Naive B cell (primary cell): ENCODE measurements at regions not wholly inside any gene's neighbourhood (a gene's known extent, or its start where the extent isn't known, plus 50 kb on each side); places are given as distances from the start of the nearest gene placed in this dataset.

ENCODE experiments used
- ATAC-seq, 2 donors: fragments of 150-1000 bp; cut with Tn5 transposase; 2 replicates each; pipeline ENCODE4 v1.10.0; 2021; ENCODE audit warnings: low read depth in 2 of 2, mild to moderate bottlenecking in 2 of 2, moderate library complexity in 2 of 2
- DNase-seq: peaks from one replicate; pipeline ENCODE4 v3.0.0; 2022
- H3K27ac Mint-ChIP-seq, 6 donors: one replicate each; pipeline ENCODE4 v1.8.0; 2020 to 2022; ENCODE audit warnings: mild to moderate bottlenecking in 6 of 6, mixed read lengths in 6 of 6, moderate library complexity in 5 of 6, inconsistent platforms in 2 of 6
- H3K27me3 Mint-ChIP-seq, 3 donors: one replicate each; pipeline ENCODE4 v1.8.0; 2021 to 2022; ENCODE audit warnings: mixed read lengths in 3 of 3, mild to moderate bottlenecking in 1 of 3
- H3K36me3 Mint-ChIP-seq, 2 donors: one replicate each; pipeline ENCODE4 v1.8.0; 2020 to 2022; ENCODE audit warnings: mixed read lengths in 2 of 2, inconsistent platforms in 1 of 2, mild to moderate bottlenecking in 1 of 2
- H3K4me1 Mint-ChIP-seq, 3 donors: one replicate each; pipeline ENCODE4 v1.8.0; 2020 to 2022; ENCODE audit warnings: mixed read lengths in 3 of 3, inconsistent platforms in 1 of 3, mild to moderate bottlenecking in 1 of 3, moderate library complexity in 1 of 3
- H3K4me3 Mint-ChIP-seq, 8 donors: one replicate each; pipeline ENCODE4 v1.8.0; 2020 to 2022; ENCODE audit warnings: mild to moderate bottlenecking in 8 of 8, mixed read lengths in 8 of 8, moderate library complexity in 8 of 8, inconsistent platforms in 2 of 8
- H3K9me3 Mint-ChIP-seq, 7 donors: one replicate each; pipeline ENCODE4 v1.8.0; 2020 to 2022; ENCODE audit warnings: mixed read lengths in 7 of 7, mild to moderate bottlenecking in 5 of 7, inconsistent platforms in 2 of 7, moderate library complexity in 1 of 7

DNA sequence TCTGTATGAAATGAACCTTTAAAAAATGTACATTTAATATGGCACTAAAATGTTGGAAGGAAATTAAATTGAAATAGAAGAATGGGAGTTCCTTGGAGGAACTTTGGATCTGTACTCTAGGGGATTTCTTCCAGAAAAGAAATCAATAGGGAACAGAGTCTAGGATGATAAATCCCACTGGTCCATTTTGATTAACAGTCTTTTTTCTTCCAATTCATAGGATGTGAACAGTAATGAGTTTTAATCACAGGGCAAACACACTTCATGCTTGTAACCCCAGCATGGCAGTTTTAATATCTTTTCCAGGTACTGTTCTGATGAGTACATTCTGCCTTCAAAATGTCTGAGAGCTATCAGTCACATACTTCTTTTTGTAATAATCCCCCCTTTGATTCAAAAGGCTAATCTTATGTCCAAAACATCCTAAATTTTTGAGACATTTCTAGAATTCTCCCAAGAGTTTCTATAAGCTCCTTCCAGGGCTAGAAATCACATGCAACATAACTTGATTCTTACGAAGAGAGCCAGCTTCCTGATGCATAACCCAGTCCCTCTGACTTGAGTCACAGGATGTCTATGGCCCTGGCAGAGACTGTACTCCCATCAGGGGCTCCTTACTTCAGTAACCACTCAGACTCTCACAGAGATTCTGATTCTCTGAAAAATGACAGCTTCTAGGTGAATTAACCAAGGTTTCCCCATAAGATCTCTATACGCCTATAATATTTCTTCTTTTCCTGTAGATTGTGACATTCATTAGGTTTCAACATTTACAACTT lies 112.9 kb downstream of the SLC36A4 start:
- Mint-ChIP-seq H3K9me3 (no peaks in the 10 kb centered on the region), H3K4me3 (no peak overlapping the region), H3K27me3 (peaks cover 0 to 10% (median 0%) of the 10 kb centered on the region in 3 donors), H3K27ac (no peak overlapping the region), H3K36me3 (no peaks in the 10 kb centered on the region), H3K4me1 (no peaks in the 10 kb centered on the region)
- ATAC-seq (no peak), DNase-seq (no peak)

GRCh38 chr11:93089474-93090102 lies 108.2 kb downstream of the SLC36A4 start:
- peaks cover 0 to 4% (median 0%) of the 10 kb centered on the region in 3 donors for H3K27me3 Mint-ChIP-seq
- ATAC-seq: no peak
- peaks cover 0 to 5% of the 10 kb centered on the region in 2 donors for H3K36me3 Mint-ChIP-seq
- no peak for DNase-seq
- H3K9me3 Mint-ChIP-seq: peaks cover 2 to 15% (median 5%) of the 10 kb centered on the region in 7 donors
- H3K4me1 Mint-ChIP-seq: no peaks in the 10 kb centered on the region
- no peak overlapping the region for H3K4me3 Mint-ChIP-seq
- H3K27ac Mint-ChIP-seq: no peak overlapping the region
